ENCODE measurements at regions not wholly inside any gene's neighbourhood (a gene's known extent, or its start where the extent isn't known, plus 50 kb on each side); places are given as distances from the start of the nearest gene placed in this dataset.

DNA sequence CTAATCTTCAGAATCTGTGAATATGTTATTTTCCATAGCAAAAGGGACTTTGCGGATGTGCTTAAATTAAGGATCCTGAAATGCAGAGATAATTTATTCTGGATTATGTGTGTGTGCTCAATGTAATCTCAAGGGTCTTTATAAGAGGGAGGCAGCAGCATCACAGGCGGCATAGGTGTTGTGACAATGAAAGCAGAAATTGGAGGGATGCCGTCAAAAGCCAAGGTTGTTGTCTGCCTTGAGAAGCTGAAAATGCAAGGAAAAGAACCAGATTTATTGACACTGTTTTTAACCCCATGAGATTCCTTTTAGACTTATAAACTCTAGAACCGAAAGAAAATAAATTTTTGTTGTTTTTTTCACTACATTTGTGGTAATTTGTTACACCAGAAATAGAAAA lies 948.5 kb downstream of the TLE4 start:
- no TSS peak for BruUV-seq (replicated peaks)
- Histone ChIP-seq H2AFZ (ENCODE audit: low read length) (no peak overlapping the region), H3K4me1 (ENCODE audit: insufficient read depth, low read length) (no peaks in the 10 kb centered on the region), H3K27me3 (ENCODE audit: control insufficient read depth in 1 of 2, insufficient read depth in 2 of 2, low read length in 2 of 2) (no peaks in the 10 kb centered on the region), H3K9me3 (ENCODE audit: low read length) (peaks cover 79% of the 10 kb centered on the region), H3K4me3 (replicated peaks in 1 of 3; ENCODE audit: insufficient read depth in 1 of 3, low read depth in 2 of 3, low read length in 3 of 3) (no peak overlapping the region), H3K79me2 (ENCODE audit: insufficient read depth, low read length) (no peaks in the 10 kb centered on the region), H3K36me3 (replicated peaks in 1 of 2; ENCODE audit: control insufficient read depth in 1 of 2, insufficient read depth in 2 of 2, low read length in 2 of 2) (no peaks in the 10 kb centered on the region), H3K9ac (ENCODE audit: insufficient read depth, low read depth, low read length) (no peak overlapping the region), H4K20me1 (ENCODE audit: insufficient read depth, low read length) (no peaks in the 10 kb centered on the region), H3K4me2 (ENCODE audit: low read depth, low read length) (no peak overlapping the region), H3K27ac (ENCODE audit: extremely low read length, insufficient read depth, low read length) (no peak overlapping the region)
- no peak for ATAC-seq
- no peak for DNase-seq (ENCODE audit: low spot score)
- intact Hi-C loops (cut with micrococcal nuclease; ENCODE audit: unreplicated experiment) = no loop called here
- FAIRE-seq = no peak
- ChIA-PET CTCF (ENCODE audit: low intra/inter-chr PET ratio, low total read pairs) (no interaction called here), POLR2A (no interaction called here)
- in situ Hi-C loops (cut with HindIII; ENCODE audit: extremely low pct_ligation_motif_present, low pct_unique_long_range_greater_than_20kb) = no loop called here
- WGBS (ENCODE audit: low lambda C conversion rate) = 44% methylated on average over 4 of the region's 4 CpGs
- TF ChIP-seq SP1 (IDR thresholded peaks at IDR 0.05) (no peak), SP1 (CRISPR knock-in tag; IDR thresholded peaks at IDR 0.05) (no peak), ATF1 (CRISPR knock-in tag; IDR thresholded peaks at IDR 0.05) (no peak), KLF6 (CRISPR knock-in tag; IDR thresholded peaks at IDR 0.05) (no peak), ELF3 (CRISPR knock-in tag; IDR thresholded peaks at IDR 0.05) (no peak), GABPB1 (CRISPR knock-in tag; IDR thresholded peaks at IDR 0.05) (no peak), ZNF256 (CRISPR knock-in tag; conservative IDR thresholded peaks at IDR 0.05) (no peak), ZBTB7B (CRISPR knock-in tag; IDR thresholded peaks at IDR 0.05) (no peak), ZSCAN21 (CRISPR knock-in tag; IDR thresholded peaks at IDR 0.05; ENCODE audit: borderline replicate concordance) (no peak), ZNF44 (CRISPR knock-in tag; IDR thresholded peaks at IDR 0.05) (no peak)
- TF ChIP-seq, protein P1, sequence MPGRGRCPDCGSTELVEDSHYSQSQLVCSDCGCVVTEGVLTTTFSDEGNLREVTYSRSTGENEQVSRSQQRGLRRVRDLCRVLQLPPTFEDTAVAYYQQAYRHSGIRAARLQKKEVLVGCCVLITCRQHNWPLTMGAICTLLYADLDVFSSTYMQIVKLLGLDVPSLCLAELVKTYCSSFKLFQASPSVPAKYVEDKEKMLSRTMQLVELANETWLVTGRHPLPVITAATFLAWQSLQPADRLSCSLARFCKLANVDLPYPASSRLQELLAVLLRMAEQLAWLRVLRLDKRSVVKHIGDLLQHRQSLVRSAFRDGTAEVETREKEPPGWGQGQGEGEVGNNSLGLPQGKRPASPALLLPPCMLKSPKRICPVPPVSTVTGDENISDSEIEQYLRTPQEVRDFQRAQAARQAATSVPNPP (CRISPR knock-in tag; IDR thresholded peaks at IDR 0.05) = no peak
- TF ChIP-seq, protein P2, sequence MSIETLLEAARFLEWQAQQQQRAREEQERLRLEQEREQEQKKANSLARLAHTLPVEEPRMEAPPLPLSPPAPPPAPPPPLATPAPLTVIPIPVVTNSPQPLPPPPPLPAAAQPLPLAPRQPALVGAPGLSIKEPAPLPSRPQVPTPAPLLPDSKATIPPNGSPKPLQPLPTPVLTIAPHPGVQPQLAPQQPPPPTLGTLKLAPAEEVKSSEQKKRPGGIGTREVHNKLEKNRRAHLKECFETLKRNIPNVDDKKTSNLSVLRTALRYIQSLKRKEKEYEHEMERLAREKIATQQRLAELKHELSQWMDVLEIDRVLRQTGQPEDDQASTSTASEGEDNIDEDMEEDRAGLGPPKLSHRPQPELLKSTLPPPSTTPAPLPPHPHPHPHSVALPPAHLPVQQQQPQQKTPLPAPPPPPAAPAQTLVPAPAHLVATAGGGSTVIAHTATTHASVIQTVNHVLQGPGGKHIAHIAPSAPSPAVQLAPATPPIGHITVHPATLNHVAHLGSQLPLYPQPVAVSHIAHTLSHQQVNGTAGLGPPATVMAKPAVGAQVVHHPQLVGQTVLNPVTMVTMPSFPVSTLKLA (IDR thresholded peaks at IDR 0.05) = no peak
- TF ChIP-seq, protein P3, sequence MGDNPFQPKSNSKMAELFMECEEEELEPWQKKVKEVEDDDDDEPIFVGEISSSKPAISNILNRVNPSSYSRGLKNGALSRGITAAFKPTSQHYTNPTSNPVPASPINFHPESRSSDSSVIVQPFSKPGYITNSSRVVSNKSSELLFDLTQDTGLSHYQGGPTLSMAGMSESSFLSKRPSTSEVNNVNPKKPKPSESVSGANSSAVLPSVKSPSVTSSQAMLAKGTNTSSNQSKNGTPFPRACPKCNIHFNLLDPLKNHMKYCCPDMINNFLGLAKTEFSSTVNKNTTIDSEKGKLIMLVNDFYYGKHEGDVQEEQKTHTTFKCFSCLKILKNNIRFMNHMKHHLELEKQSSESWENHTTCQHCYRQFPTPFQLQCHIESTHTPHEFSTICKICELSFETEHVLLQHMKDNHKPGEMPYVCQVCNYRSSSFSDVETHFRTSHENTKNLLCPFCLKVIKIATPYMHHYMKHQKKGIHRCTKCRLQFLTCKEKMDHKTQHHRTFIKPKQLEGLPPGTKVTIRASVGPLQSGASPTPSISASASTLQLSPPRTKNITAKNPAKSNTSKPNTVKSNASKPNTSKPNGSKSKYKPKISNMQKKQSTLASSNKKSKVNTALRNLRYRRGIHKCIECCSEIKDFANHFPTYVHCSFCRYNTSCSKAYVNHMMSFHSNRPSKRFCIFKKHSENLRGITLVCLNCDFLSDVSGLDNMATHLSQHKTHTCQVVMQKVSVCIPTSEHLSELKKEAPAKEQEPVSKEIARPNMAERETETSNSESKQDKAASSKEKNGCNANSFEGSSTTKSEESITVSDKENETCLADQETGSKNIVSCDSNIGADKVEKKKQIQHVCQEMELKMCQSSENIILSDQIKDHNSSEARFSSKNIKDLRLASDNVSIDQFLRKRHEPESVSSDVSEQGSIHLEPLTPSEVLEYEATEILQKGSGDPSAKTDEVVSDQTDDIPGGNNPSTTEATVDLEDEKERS (CRISPR knock-in tag; IDR thresholded peaks at IDR 0.05) = no peak
- TF ChIP-seq, protein P4, sequence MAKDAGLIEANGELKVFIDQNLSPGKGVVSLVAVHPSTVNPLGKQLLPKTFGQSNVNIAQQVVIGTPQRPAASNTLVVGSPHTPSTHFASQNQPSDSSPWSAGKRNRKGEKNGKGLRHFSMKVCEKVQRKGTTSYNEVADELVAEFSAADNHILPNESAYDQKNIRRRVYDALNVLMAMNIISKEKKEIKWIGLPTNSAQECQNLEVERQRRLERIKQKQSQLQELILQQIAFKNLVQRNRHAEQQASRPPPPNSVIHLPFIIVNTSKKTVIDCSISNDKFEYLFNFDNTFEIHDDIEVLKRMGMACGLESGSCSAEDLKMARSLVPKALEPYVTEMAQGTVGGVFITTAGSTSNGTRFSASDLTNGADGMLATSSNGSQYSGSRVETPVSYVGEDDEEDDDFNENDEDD (CRISPR knock-in tag; IDR thresholded peaks at IDR 0.05; ENCODE audit: borderline replicate concordance) = no peak
- TF ChIP-seq, protein P5, sequence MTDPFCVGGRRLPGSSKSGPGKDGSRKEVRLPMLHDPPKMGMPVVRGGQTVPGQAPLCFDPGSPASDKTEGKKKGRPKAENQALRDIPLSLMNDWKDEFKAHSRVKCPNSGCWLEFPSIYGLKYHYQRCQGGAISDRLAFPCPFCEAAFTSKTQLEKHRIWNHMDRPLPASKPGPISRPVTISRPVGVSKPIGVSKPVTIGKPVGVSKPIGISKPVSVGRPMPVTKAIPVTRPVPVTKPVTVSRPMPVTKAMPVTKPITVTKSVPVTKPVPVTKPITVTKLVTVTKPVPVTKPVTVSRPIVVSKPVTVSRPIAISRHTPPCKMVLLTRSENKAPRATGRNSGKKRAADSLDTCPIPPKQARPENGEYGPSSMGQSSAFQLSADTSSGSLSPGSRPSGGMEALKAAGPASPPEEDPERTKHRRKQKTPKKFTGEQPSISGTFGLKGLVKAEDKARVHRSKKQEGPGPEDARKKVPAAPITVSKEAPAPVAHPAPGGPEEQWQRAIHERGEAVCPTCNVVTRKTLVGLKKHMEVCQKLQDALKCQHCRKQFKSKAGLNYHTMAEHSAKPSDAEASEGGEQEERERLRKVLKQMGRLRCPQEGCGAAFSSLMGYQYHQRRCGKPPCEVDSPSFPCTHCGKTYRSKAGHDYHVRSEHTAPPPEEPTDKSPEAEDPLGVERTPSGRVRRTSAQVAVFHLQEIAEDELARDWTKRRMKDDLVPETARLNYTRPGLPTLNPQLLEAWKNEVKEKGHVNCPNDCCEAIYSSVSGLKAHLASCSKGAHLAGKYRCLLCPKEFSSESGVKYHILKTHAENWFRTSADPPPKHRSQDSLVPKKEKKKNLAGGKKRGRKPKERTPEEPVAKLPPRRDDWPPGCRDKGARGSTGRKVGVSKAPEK (CRISPR knock-in tag; IDR thresholded peaks at IDR 0.05; ENCODE audit: borderline replicate concordance) = no peak
